Neural crest cell (in vitro differentiated cells): ENCODE measurements at regions not wholly inside any gene's neighbourhood (a gene's known extent, or its start where the extent isn't known, plus 50 kb on each side); places are given as distances from the start of the nearest gene placed in this dataset.

Source experiments
- DNase-seq: peaks from one replicate; pipeline ENCODE4 v3.0.0; 2021; ENCODE audit warnings: low read depth, mixed read lengths, low spot score
- H3K27ac Mint-ChIP-seq: one replicate; pipeline ENCODE4 v1.8.0; 2021; ENCODE audit warnings: mild to moderate bottlenecking, mixed read lengths; ENCODE audit not compliant: unreplicated experiment
- H3K27me3 Mint-ChIP-seq: 2 replicates; pipeline ENCODE4 v1.8.0; 2021; ENCODE audit warnings: low read depth, mild to moderate bottlenecking, mixed read lengths
- H3K36me3 Mint-ChIP-seq: 2 replicates; pipeline ENCODE4 v1.8.0; 2021; ENCODE audit warnings: low read depth, mild to moderate bottlenecking, mixed read lengths
- H3K4me1 Mint-ChIP-seq: 2 replicates; pipeline ENCODE4 v1.8.0; 2021; ENCODE audit warnings: mixed read lengths
- H3K4me3 Mint-ChIP-seq: one replicate; pipeline ENCODE4 v1.8.0; 2021; ENCODE audit warnings: mild to moderate bottlenecking, mixed read lengths
- H3K9me3 Mint-ChIP-seq: 2 replicates; pipeline ENCODE4 v1.8.0; 2021; ENCODE audit warnings: mixed read lengths
- CTCF ChIP-seq: fragments of 200-600 bp; sonication (generic); conservative IDR thresholded peaks from 2 replicates; pipeline ENCODE4 v1.5.0; 2021; ENCODE audit warnings: antibody characterized with exemption, mild to moderate bottlenecking

- TF ChIP-seq CTCF: no peak
- peaks cover 3% of the 10 kb centered on the region for H3K27me3 Mint-ChIP-seq
- no peak overlapping the region for H3K27ac Mint-ChIP-seq
- peaks cover 19% of the 10 kb centered on the region for H3K4me1 Mint-ChIP-seq
- no peaks in the 10 kb centered on the region for H3K36me3 Mint-ChIP-seq
- peaks cover 3% of the 10 kb centered on the region for H3K9me3 Mint-ChIP-seq
- no peak for DNase-seq
- H3K4me3 Mint-ChIP-seq: no peak overlapping the region
These were observed 250.5 kb downstream of the ASCL1 start for GRCh38 chr12:103207936-103208335.

GRCh38 chr12:103241184-103241583, 254.6 kb downstream of the C12orf42 start:
- H3K4me1 Mint-ChIP-seq: no peaks in the 10 kb centered on the region
- no peak overlapping the region for H3K27ac Mint-ChIP-seq
- peaks cover 2% of the 10 kb centered on the region for H3K36me3 Mint-ChIP-seq
- H3K27me3 Mint-ChIP-seq: no peaks in the 10 kb centered on the region
- no peak for DNase-seq
- no peak overlapping the region for H3K4me3 Mint-ChIP-seq
- H3K9me3 Mint-ChIP-seq: peaks cover 4% of the 10 kb centered on the region
- TF ChIP-seq CTCF: no peak

DNA sequence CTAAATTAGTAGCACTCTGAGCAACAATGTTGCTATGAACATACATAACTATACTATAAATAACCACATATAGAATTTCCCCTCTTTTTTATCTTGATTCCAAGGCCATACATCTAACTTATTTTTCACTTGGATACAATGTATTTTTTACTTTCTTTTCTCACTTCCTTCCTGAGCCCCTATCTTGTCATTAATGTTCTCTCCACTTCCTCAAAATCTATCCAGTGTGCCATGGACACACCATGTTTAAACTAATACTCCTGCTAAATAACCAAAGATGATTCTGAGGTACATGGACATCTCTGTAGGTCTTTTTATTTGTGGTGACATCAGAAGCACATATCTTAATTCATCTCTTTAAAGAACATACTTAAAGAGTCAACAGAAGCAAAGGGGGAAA, 251.2 kb downstream of the C12orf42 start:
- Mint-ChIP-seq H3K4me1 (no peaks in the 10 kb centered on the region), H3K27ac (no peak overlapping the region), H3K9me3 (no peaks in the 10 kb centered on the region), H3K27me3 (no peaks in the 10 kb centered on the region), H3K4me3 (no peak overlapping the region), H3K36me3 (no peaks in the 10 kb centered on the region)
- TF ChIP-seq CTCF: no peak
- no peak for DNase-seq

DNA sequence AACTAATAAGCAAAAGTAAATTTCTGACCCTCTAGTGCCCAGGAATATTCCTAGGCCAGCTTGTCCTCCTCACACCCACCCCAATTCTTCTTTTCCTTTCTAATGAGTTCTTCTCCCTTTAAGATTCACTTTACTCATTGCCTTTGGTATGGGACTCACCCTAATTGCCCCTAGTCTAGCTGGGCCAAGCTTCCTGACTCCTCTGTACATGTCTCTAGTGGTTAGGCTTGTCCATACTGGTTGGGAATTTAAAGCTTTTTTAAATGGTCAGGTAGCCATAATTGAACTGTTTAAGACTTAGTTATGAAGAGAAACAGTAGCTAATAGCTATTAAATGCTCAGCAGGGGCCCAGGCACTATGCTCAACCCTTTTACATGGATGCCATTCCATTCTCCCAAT, 248.2 kb downstream of the C12orf42 start:
- Mint-ChIP-seq H3K27ac (no peak overlapping the region), H3K27me3 (no peaks in the 10 kb centered on the region), H3K4me1 (no peaks in the 10 kb centered on the region), H3K4me3 (no peak overlapping the region), H3K9me3 (peaks cover 6% of the 10 kb centered on the region), H3K36me3 (peaks cover 2% of the 10 kb centered on the region)
- TF ChIP-seq CTCF: no peak
- DNase-seq: no peak

DNA sequence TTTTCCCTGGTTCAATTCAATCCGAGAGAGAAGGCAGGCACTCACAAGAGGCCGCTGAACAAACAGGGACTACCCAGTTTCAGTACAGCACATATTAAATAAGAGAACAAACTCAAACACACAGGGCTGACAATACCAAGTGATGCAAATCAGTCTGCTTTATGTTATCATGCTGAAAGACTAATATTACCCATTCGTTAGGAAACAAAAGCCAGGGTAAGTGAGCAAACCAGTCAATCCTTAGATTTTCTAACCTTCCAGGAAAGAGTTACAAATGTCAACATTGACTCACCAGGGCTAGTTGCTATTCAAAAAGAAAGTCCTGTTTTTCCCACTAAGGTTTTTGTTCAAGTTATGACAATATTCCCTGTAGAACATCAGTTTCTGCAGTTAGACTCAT, 246.2 kb downstream of the C12orf42 start:
- no peaks in the 10 kb centered on the region for H3K4me1 Mint-ChIP-seq
- peaks cover 6% of the 10 kb centered on the region for H3K9me3 Mint-ChIP-seq
- DNase-seq: no peak
- no peak overlapping the region for H3K4me3 Mint-ChIP-seq
- H3K36me3 Mint-ChIP-seq: peaks cover 2% of the 10 kb centered on the region
- H3K27me3 Mint-ChIP-seq: no peaks in the 10 kb centered on the region
- TF ChIP-seq CTCF: no peak
- no peak overlapping the region for H3K27ac Mint-ChIP-seq

DNA sequence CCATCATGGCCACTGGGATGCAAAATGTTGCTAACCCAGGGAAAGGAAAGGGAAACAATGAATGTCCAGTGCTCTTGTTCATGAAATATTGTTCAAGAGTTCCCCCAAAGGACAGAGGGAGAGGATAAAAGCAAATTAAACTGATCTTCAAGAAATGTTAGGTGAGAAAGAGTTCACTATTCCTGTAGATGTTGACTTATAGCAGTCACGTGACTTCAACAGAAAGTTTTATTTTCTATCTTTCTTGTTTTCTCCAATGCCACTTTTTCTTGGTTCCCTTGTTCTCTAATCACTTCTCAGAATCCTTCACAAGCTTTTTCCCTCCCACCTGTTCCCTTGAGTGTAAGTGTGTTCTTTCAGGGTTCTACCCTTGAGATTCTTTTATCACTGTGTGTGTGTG, 245.3 kb downstream of the C12orf42 start:
- peaks cover 6% of the 10 kb centered on the region for H3K9me3 Mint-ChIP-seq
- no peak for DNase-seq
- no peak overlapping the region for H3K4me3 Mint-ChIP-seq
- no peak overlapping the region for H3K27ac Mint-ChIP-seq
- H3K4me1 Mint-ChIP-seq: no peaks in the 10 kb centered on the region
- no peaks in the 10 kb centered on the region for H3K27me3 Mint-ChIP-seq
- TF ChIP-seq CTCF: no peak
- H3K36me3 Mint-ChIP-seq: peaks cover 2% of the 10 kb centered on the region
